NCI-H345 (cell line): ENCODE measurements at regions not wholly inside any gene's neighbourhood (a gene's known extent, or its start where the extent isn't known, plus 50 kb on each side); places are given as distances from the start of the nearest gene placed in this dataset.
"Not testable (repeated sequence)": the region's sequence is repeated elsewhere in the genome, so short reads cannot be mapped to it uniquely, and the experiment has no call there.

Experiments used
- DNase-seq: peaks from one replicate; lab custom pipeline; 2025; lab: John Stamatoyannopoulos, UW

GRCh38 chr18:10248738-10249137, 205.7 kb upstream of the APCDD1 start:
- no peak for DNase-seq

GRCh38 chr18:10249270-10249669, 205.2 kb upstream of the APCDD1 start:
- DNase-seq: no peak

GRCh38 chr18:10249801-10250200, 204.6 kb upstream of the APCDD1 start:
- DNase-seq: no peak

GRCh38 chr18:10252494-10252893, 201.9 kb upstream of the APCDD1 start:
- DNase-seq: no peak

- peak; percentile 5 for DNase-seq
Measured at GRCh38 chr18:10252952-10253705, 201.3 kb upstream of the APCDD1 start.

- not testable (repeated sequence) for DNase-seq
Measured at GRCh38 chr18:10256276-10256675, 198.2 kb upstream of the APCDD1 start.

GRCh38 chr18:10258836-10259474, 195.5 kb upstream of the APCDD1 start:
- no peak for DNase-seq

GRCh38 chr18:10259901-10260300, 194.5 kb upstream of the APCDD1 start:
- DNase-seq: no peak

- DNase-seq: no peak
Measured at GRCh38 chr18:10261344-10262276, 192.8 kb upstream of the APCDD1 start.

- no peak for DNase-seq
Measured at GRCh38 chr18:10262566-10262965, 191.9 kb upstream of the APCDD1 start.

GRCh38 chr18:10264260-10264659, 190.2 kb upstream of the APCDD1 start:
- no peak for DNase-seq

GRCh38 chr18:10265560-10266333, 188.7 kb upstream of the APCDD1 start:
- no peak for DNase-seq

- DNase-seq: no peak
Measured at GRCh38 chr18:10266334-10266590, 188.2 kb upstream of the APCDD1 start.

GRCh38 chr18:10269261-10269660, 185.2 kb upstream of the APCDD1 start:
- DNase-seq: no peak

GRCh38 chr18:10270151-10270571, 184.3 kb upstream of the APCDD1 start:
- no peak for DNase-seq

GRCh38 chr18:10271481-10271880, 183.0 kb upstream of the APCDD1 start:
- no peak for DNase-seq

- no peak for DNase-seq
Measured at GRCh38 chr18:10274301-10274700, 180.1 kb upstream of the APCDD1 start.

- no peak for DNase-seq
Measured at GRCh38 chr18:10275486-10275885, 178.9 kb upstream of the APCDD1 start.

- no peak for DNase-seq
Measured at GRCh38 chr18:10278265-10278664, 176.2 kb upstream of the APCDD1 start.

GRCh38 chr18:10279471-10279870, 175.0 kb upstream of the APCDD1 start:
- no peak for DNase-seq

- no peak for DNase-seq
Measured at GRCh38 chr18:10279905-10280644, 174.4 kb upstream of the APCDD1 start.
